ENCODE measurements at regions not wholly inside any gene's neighbourhood (a gene's known extent, or its start where the extent isn't known, plus 50 kb on each side); places are given as distances from the start of the nearest gene placed in this dataset.

DNA sequence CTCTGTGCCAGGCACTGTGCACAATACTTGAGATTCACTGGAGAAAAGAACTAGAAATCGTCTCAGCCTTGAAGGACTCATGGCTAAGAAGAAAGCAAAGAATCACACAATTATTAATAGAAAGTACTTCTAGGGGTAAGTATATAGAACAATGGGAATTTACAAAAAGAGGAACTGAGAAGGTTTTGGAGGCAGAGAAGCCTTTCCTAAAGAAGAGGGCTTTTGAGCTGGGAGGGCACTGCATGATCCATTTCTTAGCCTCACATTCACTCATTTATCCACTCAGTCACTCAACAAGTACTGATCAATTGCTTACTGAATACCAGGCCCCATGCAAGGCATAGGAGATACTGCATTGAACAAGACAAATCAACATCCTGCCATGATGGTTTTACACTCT lies 113.5 kb downstream of the TMEM114 start:
- no peak overlapping the region for H3K27ac ChIP-seq
- H3K27me3 ChIP-seq = no peaks in the 10 kb centered on the region
- 44 to 58% (median 53%) methylated on average over 1 of the region's 1 CpG for WGBS, 4 donors
- DNase-seq = no peak
- H3K36me3 ChIP-seq (replicated peaks in 1 of 2) = no peaks in the 10 kb centered on the region
- no peak overlapping the region for H3K4me3 ChIP-seq
- H3K9me3 ChIP-seq (replicated peaks in 1 of 3) = no peaks in the 10 kb centered on the region
- TF ChIP-seq, protein P1, sequence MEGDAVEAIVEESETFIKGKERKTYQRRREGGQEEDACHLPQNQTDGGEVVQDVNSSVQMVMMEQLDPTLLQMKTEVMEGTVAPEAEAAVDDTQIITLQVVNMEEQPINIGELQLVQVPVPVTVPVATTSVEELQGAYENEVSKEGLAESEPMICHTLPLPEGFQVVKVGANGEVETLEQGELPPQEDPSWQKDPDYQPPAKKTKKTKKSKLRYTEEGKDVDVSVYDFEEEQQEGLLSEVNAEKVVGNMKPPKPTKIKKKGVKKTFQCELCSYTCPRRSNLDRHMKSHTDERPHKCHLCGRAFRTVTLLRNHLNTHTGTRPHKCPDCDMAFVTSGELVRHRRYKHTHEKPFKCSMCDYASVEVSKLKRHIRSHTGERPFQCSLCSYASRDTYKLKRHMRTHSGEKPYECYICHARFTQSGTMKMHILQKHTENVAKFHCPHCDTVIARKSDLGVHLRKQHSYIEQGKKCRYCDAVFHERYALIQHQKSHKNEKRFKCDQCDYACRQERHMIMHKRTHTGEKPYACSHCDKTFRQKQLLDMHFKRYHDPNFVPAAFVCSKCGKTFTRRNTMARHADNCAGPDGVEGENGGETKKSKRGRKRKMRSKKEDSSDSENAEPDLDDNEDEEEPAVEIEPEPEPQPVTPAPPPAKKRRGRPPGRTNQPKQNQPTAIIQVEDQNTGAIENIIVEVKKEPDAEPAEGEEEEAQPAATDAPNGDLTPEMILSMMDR (IDR thresholded peaks at IDR 0.05) = no peak
- TF ChIP-seq POLR2A (IDR thresholded peaks at IDR 0.05) = no peak
- H3K4me1 ChIP-seq (replicated peaks in 1 of 2) = no peaks in the 10 kb centered on the region
- intact Hi-C loops (cut with DNase I) = no loop called here

DNA sequence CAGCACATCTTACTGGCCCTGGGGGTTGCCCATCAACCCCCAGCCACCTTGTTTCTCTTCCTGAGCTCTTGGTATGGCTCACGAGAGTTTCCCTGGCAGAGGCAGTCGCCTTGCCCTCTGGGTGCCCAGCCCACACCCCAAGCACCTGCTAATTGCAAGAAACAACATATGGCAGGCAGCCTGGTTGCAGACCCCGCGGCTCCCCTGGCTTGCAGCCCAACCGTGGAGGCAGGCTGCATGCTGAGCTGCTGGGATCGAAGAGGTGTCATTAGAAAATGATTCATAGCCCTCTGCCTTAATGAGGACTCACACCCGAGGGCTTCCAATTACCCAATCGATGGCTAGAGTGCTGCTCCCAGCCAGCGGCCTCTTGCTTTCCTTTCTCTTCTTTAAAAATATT lies 115.7 kb downstream of the TMEM114 start:
- no peak overlapping the region for H3K27ac ChIP-seq
- no peak for DNase-seq
- intact Hi-C loops (cut with DNase I) = no loop called here
- 20 to 37% (median 29%) methylated on average over 6 to 9 of the region's 9 CpGs for WGBS, 4 donors
- H3K4me1 ChIP-seq (replicated peaks in 1 of 2) = no peaks in the 10 kb centered on the region
- no peaks in the 10 kb centered on the region for H3K36me3 ChIP-seq (replicated peaks in 1 of 2)
- no peak overlapping the region for H3K4me3 ChIP-seq
- no peaks in the 10 kb centered on the region for H3K27me3 ChIP-seq
- H3K9me3 ChIP-seq (replicated peaks in 1 of 3) = no peaks in the 10 kb centered on the region
- TF ChIP-seq, protein P1 (IDR thresholded peaks at IDR 0.05) = no peak
- no peak for TF ChIP-seq POLR2A (IDR thresholded peaks at IDR 0.05)

DNA sequence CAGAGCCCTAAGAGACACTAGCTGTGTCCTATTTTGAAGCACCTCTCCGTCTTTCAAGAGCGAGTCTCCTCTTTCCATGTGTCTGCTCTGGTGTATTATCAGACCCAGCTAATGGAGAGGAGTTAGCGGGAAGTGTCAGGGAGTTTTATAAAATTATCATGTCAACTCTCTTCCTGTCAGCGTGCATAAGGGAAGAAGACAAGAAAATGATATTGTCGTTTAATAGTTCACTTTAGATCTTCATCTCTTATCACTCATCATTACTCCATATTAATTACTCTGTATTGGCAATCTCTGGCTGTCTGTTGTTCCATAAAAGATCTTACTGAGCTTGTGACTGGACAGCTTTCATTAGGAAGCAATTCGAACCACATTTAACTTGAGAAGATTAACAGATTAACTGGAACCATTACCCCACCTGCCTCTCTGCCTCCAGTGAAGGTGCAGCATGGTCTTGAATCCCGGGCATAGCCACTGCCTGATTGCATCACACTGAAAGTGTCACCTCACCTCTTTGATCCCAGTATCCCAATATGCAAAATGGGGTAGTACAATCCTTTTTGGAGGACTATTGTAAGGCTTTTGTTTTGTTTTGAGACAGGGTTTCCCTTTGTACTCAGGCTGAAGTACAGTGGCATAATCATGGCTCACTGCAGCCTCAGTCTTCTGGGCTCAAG lies 121.1 kb downstream of the TMEM114 start:
- WGBS, 4 donors = 67 to 78% (median 71%) methylated on average over 7 of the region's 7 CpGs
- H3K27me3 ChIP-seq = no peaks in the 10 kb centered on the region
- TF ChIP-seq POLR2A (IDR thresholded peaks at IDR 0.05) = no peak
- TF ChIP-seq, protein P1 (IDR thresholded peaks at IDR 0.05) = no peak
- no peak overlapping the region for H3K4me3 ChIP-seq
- H3K36me3 ChIP-seq (replicated peaks in 1 of 2) = no peaks in the 10 kb centered on the region
- no peak overlapping the region for H3K27ac ChIP-seq
- DNase-seq = no peak
- intact Hi-C loops (cut with DNase I) = no loop called here
- H3K9me3 ChIP-seq (replicated peaks in 1 of 3) = no peaks in the 10 kb centered on the region
- no peaks in the 10 kb centered on the region for H3K4me1 ChIP-seq (replicated peaks in 1 of 2)

DNA sequence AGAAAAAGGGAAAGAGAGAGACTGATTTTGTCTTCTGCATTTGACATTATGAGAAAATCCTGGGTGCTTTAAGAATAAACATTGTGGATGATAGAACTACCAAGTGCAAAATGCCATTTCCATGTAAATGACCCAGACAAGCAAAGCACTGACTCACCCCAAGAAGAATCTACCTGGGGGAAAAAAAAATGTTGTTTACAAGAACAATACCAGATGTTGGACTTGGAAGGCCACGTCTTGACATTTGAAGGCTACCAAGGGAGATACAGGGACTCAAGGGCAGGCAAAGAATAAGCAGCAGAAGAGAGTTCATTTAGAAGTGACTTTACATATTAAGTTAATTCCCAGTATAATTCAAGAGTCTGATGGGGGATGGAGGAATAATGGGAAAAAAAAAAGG lies 125.3 kb downstream of the TMEM114 start:
- Histone ChIP-seq H3K27ac (no peak overlapping the region), H3K27me3 (no peaks in the 10 kb centered on the region), H3K4me1 (replicated peaks in 1 of 2) (no peaks in the 10 kb centered on the region), H3K36me3 (replicated peaks in 1 of 2) (no peaks in the 10 kb centered on the region), H3K9me3 (replicated peaks in 1 of 3) (no peaks in the 10 kb centered on the region), H3K4me3 (no peak overlapping the region)
- DNase-seq = no peak
- 32 to 58% (median 40%) methylated on average over 1 of the region's 1 CpG for WGBS, 4 donors
- no peak for TF ChIP-seq POLR2A (IDR thresholded peaks at IDR 0.05)
- TF ChIP-seq, protein P1 (IDR thresholded peaks at IDR 0.05) = no peak
- intact Hi-C loops (cut with DNase I) = no loop called here

All from adrenal gland (tissue), 9 donors.